ENCODE measurements at regions not wholly inside any gene's neighbourhood (a gene's known extent, or its start where the extent isn't known, plus 50 kb on each side); places are given as distances from the start of the nearest gene placed in this dataset.

GRCh38 chr11:15653191-15653710 is 538.5 kb downstream of the INSC start:
- DNase-seq: no peak
- Histone ChIP-seq H3K27me3 (ENCODE audit: low read length) (no peaks in the 10 kb centered on the region), H3K36me3 (ENCODE audit: low read depth, low read length) (no peaks in the 10 kb centered on the region; the same call in 1 of the 2 replicates), H3F3A (ENCODE audit: low read length, unreplicated experiment) (no peaks in the 10 kb centered on the region), H3K79me2 (ENCODE audit: low read length) (no peaks in the 10 kb centered on the region), H3K4me3 (ENCODE audit: low read length) (no peak overlapping the region), H3K9me2 (replicated peaks; ENCODE audit: low read length) (no peaks in the 10 kb centered on the region), H3K9ac (ENCODE audit: low read length) (no peak overlapping the region), H3K4me1 (ENCODE audit: insufficient read depth, low read length) (0 out of 2 replicates have a peak, but pooled peaks cover 6% of the 10 kb centered on the region), H3K9me3 (ENCODE audit: low read length) (no peaks in the 10 kb centered on the region), H3K27ac (ENCODE audit: low read length) (no peak overlapping the region), H2AFZ (ENCODE audit: low read length) (no peak overlapping the region), H4K20me1 (ENCODE audit: low read length) (no peaks in the 10 kb centered on the region), H3K4me2 (ENCODE audit: low read length) (no peak overlapping the region)
- no peak for TF ChIP-seq CTCF (conservative IDR thresholded peaks at IDR 0.05; ENCODE audit: low read depth, low read length)
- no peak for TF ChIP-seq EZH2 (IDR thresholded peaks at IDR 0.05; ENCODE audit: low read length, unreplicated experiment)
- POLR2A ChIA-PET (ENCODE audit: unreplicated experiment): no interaction called here
- ATAC-seq: no peak
- intact Hi-C loops (cut with micrococcal nuclease): no loop called here
- BruUV-seq (replicated peaks): no TSS peak
- CTCF ChIA-PET: no interaction called here

DNA sequence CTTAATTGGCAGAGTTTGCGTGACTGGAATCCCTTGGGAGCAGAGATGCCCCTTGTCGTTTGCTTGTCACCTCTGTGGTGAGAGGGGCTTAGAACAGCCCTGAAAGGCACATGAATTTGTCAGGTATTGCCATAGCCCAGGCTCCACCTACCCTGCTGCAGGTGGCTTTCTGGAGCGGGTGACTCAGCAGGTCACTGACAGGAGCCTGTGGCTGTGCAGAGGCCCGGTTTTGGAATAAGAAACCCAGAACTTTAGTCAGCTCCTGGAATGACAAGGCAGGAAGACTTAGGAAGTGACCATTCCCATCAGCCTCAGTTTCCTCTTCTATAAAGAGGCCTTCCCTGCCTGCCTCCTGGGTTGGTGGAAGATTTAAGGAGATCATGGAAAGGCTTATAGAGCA is 539.7 kb downstream of the INSC start:
- ChIA-PET CTCF (no interaction called here), POLR2A (ENCODE audit: unreplicated experiment) (no interaction called here)
- no peaks in the 10 kb centered on the region; the same call in 1 of the 2 replicates for H3K36me3 ChIP-seq (ENCODE audit: low read depth, low read length)
- ATAC-seq (no peak), DNase-seq (no peak)
- no peak overlapping the region for H3K27ac ChIP-seq (ENCODE audit: low read length)
- H2AFZ ChIP-seq (ENCODE audit: low read length): no peak overlapping the region
- no peak overlapping the region for H3K4me3 ChIP-seq (ENCODE audit: low read length)
- no peak for TF ChIP-seq CTCF (conservative IDR thresholded peaks at IDR 0.05; ENCODE audit: low read depth, low read length)
- TF ChIP-seq EZH2 (IDR thresholded peaks at IDR 0.05; ENCODE audit: low read length, unreplicated experiment): no peak
- no peak for TF ChIP-seq EZH2phosphoT487 (IDR thresholded peaks at IDR 0.05; ENCODE audit: borderline replicate concordance, low read length)
- no peaks in the 10 kb centered on the region for H3K9me2 ChIP-seq (replicated peaks; ENCODE audit: low read length)
- H3K9ac ChIP-seq (ENCODE audit: low read length): no peak overlapping the region
- no TSS peak for BruUV-seq (replicated peaks)
- no peaks in the 10 kb centered on the region for H3K9me3 ChIP-seq (ENCODE audit: low read length)
- no peaks in the 10 kb centered on the region for H3F3A ChIP-seq (ENCODE audit: low read length, unreplicated experiment)
- H3K4me1 ChIP-seq (ENCODE audit: insufficient read depth, low read length): 0 out of 2 replicates have a peak, but pooled peaks cover 6% of the 10 kb centered on the region
- H4K20me1 ChIP-seq (ENCODE audit: low read length): no peaks in the 10 kb centered on the region
- no peaks in the 10 kb centered on the region for H3K79me2 ChIP-seq (ENCODE audit: low read length)
- intact Hi-C loops (cut with micrococcal nuclease): no loop called here
- no peak overlapping the region for H3K4me2 ChIP-seq (ENCODE audit: low read length)
- no peaks in the 10 kb centered on the region for H3K27me3 ChIP-seq (ENCODE audit: low read length)

DNA sequence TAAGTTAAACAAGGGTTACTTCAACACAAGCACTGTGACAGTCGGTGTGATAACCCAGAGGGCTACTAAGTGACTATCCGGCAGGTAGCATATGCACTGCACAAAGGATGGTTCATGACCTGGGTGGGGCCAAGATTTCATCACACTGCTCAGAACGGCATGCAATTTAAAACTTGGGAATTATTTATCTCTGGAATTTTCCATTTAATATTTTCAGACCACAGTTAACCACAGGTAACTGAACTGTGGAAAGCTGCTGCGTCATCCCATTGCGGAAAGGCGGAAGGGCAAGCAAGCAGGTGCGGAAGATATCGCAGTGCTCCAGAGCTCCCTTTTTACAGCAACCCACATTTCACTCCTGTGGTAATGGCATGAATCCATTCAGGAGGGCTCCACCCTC is 540.8 kb downstream of the INSC start:
- Histone ChIP-seq H3K79me2 (ENCODE audit: low read length) (no peaks in the 10 kb centered on the region), H3K27ac (ENCODE audit: low read length) (no peak overlapping the region), H3K9ac (ENCODE audit: low read length) (no peak overlapping the region), H3K4me3 (ENCODE audit: low read length) (no peak overlapping the region), H3K27me3 (ENCODE audit: low read length) (no peaks in the 10 kb centered on the region), H3F3A (ENCODE audit: low read length, unreplicated experiment) (no peaks in the 10 kb centered on the region), H3K36me3 (ENCODE audit: low read depth, low read length) (no peaks in the 10 kb centered on the region), H2AFZ (ENCODE audit: low read length) (no peak overlapping the region), H3K4me1 (ENCODE audit: insufficient read depth, low read length) (0 out of 2 replicates have a peak, but pooled peaks cover 2% of the 10 kb centered on the region), H4K20me1 (ENCODE audit: low read length) (no peaks in the 10 kb centered on the region), H3K4me2 (ENCODE audit: low read length) (no peak overlapping the region), H3K9me3 (ENCODE audit: low read length) (no peaks in the 10 kb centered on the region), H3K9me2 (replicated peaks; ENCODE audit: low read length) (no peaks in the 10 kb centered on the region)
- ChIA-PET CTCF (no interaction called here), POLR2A (ENCODE audit: unreplicated experiment) (no interaction called here)
- no TSS peak for BruUV-seq (replicated peaks)
- no peak for DNase-seq
- ATAC-seq: no peak
- no peak for TF ChIP-seq CTCF (conservative IDR thresholded peaks at IDR 0.05; ENCODE audit: low read depth, low read length)
- TF ChIP-seq EZH2phosphoT487 (IDR thresholded peaks at IDR 0.05; ENCODE audit: borderline replicate concordance, low read length): no peak
- no peak for TF ChIP-seq EZH2 (IDR thresholded peaks at IDR 0.05; ENCODE audit: low read length, unreplicated experiment)
- intact Hi-C loops (cut with micrococcal nuclease): no loop called here
